HK-2 (cell line): ENCODE measurements at regions not wholly inside any gene's neighbourhood (a gene's known extent, or its start where the extent isn't known, plus 50 kb on each side); places are given as distances from the start of the nearest gene placed in this dataset.
"Not testable (repeated sequence)": the region's sequence is repeated elsewhere in the genome, so short reads cannot be mapped to it uniquely, and the experiment has no call there.

Experiments
- DNase-seq: peaks from one replicate; pipeline ENCODE4 v3.0.0-alpha.2; 2018; ENCODE audit not compliant: unreplicated experiment

DNA sequence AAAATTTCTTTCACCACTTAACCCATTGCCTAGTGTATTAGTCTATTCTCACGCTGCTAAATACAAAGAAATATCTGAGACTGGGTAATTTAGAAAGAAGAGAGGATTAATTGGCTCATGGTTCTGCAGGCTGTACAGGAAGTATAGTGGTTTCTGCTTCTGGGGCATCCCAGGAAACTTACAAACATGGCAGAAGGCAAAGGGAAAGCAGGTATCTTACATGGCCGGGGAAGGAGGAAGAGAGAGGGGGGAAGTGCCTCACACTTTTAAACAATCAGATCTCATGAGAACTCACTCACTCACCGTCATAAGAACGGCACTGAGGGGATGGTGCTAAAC, 931.4 kb upstream of the SOX9 start:
- peak; percentile 22 for DNase-seq

DNA sequence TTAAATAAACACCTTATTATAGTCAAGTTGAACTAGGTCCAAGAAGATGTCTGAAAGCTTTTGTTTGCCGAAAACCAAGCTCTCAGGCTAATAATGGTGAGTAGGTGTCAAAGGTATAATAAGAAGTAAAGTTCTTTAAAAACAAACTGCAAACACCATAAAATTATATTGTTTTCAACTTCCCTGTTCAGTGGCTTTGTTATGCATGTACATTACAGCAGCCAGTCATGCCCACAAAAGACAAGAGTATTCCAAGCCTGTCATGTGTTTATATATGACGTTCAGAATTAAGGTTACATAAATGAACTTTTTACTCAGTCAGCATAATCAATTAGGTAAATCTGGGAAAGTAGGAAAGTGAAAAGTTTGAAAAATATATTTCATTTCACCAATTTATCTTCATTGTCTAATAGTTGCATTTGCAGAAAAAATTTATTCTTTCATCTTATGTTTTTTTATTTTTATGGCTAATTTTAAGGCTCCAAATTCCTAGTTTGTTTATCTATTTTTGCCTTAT, 928.7 kb upstream of the SOX9 start:
- DNase-seq, result no peak

DNA sequence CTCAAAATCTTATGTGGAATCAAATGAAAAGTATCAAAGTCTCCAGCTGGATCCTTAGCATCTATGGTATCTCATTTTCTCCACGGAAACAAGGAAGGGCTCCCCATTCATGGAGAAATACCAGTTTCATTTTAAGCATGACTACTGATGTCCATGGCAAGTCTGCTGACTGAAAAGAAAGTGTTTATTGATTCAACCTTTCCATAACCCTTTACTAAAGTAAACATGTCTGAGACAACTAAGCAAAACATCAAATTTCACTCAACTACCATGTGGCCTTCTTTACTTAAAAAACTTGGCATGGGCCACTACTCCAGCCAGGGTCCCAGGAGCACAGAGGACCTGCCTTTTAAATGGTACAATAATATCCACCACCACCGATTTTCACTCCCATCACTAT, 928.0 kb upstream of the SOX9 start:
- no peak for DNase-seq

DNA sequence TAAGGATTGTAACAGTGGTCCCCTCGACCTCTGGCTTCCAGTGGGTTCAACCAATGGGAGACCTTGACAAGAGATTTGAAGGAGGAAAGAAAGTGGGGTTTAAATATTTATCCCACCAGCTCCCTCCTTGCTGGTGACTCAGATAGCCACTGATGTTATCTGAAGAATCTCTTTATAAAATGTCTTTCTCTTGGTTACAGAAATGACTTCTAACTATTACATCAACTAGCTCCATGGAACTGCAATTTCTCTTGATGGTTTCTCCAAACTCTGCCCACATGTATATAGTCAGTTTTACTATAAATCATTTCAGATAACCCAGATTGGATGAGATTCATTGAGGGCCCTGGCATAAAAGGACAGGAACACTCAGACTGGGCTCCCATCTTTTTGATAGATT, 920.2 kb upstream of the SOX9 start:
- no peak for DNase-seq

DNA sequence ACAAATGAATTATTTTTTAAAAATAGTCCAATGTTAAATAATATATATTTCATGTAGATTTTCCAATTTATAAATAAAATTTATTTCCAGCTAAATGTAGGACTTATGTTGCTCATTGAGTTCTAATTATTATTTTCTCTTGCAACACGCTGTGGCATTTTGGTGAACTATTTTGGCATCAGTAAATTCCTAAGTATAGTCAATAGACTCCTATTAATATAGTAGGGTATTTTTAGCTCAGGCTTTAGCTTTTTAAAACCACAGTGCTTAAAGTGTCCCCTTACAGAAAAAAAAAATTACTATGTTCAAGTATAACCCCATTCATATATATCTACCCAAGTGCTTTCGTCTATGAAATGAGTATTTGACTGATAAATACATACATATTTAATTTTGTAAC, 919.2 kb upstream of the SOX9 start:
- DNase-seq, result no peak

DNA sequence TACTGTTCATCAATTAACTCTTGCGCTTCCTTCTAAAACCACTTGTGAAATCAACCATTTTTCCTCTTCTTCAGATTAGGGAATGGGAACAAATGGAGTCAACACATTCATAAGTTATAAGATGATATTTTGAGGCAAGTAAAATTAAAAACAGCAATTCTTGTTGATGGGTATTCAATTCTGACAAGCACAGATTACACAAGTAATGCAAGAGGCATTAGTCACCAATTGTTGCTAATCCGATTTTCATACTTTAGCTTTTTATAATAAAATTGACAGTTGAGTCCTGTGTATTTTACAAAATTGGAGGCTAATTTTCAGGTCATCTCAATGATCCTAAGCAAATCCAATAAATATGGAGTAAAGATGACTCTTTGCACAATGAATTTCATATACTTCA, 918.4 kb upstream of the SOX9 start:
- no peak for DNase-seq

DNA sequence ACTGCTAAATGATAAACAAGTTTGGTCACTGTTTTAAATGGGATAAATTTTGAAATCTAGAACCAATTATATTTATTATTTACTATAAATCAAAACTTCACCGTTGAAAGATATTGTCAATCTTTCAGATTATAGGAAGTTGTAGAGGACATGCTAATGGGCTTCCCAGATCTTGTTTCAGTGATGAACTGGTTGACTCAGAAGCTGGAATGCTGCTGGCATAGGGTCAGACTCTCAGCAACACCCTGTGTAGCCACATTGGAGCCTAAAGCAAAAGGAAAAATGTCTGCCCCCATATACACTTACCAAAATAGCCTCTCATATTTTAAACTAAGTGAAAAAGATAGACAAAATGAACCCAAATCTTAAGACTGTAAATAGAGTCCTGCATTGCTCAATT, 916.9 kb upstream of the SOX9 start:
- DNase-seq, result no peak

DNA sequence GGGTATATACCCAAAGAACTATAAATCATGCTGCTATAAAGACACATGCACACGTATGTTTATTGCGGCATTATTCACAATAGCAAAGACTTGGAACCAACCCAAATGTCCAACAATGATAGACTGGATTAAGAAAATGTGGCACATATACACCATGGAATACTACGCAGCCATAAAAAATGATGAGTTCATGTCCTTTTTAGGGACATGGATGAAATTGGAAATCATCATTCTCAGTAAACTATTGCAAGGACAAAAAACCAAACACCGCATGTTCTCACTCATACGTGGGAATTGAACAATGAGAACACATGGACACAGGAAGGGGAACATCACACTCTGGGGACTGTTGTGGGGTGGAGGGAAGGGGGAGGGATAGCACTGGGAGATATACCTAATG, 914.9 kb upstream of the SOX9 start:
- DNase-seq, result not testable (repeated sequence)

DNA sequence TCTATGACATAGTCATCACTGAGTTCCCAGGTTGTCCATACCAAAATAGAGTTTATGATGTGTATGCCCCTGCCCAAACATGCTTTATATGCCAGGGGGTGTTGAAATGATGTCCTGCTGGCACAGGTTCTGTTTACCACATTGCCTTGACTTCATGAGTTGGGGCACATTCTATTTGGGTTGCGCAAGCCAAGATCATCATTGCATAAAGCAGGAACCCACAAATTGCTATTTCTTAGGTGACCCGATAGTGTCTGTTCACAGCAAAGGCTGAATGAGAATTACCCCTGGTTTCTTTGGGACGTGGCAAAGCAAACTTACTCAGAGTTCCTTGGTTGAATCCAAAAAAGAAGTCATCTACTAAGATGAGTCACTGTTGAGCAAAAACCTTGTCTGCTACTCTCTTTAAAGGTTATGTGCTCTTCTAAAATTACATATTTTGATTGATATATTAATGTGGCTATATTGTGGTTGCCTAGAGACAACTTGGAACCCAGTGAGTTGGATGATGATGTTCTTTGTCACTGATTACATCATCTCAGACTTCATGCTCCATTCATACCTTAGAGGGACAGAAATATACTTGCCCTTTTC, 912.6 kb upstream of the SOX9 start:
- no peak for DNase-seq

DNA sequence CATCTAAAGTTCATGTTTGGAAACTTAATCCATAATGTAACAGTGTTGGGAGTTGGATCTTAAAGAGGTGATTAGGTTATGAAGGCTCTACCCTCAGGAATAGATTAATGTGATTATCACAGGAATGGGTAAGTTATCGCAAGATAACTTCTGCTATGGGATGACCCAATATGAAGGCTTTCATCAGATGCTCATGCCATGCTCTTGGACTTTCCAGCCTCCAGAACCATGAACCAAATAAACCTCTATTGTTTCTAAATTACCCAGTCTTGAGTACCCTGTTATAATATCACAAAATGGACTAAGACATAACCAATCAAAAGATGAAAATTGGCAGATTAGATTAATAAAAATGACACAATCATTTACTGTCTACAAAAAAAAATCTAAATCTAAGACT, 906.9 kb upstream of the SOX9 start:
- no peak for DNase-seq

DNA sequence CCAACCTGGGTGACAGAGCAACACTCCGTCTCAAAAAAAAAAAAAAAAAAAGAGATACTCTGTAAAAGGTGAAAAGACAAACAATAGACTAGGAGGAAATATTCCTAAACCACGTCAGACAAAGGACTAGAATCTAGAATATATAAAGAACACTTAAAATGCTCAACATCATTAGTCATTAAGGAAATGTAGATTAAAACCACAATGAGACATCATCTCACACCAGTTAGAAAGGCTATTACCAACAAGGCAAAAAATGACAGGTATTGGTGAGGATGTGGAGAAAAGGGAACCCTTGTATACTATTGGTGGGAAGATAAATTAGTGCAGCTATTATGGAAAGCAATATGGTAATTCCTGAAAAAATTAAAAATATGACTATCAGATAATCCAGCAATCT, 903.1 kb upstream of the SOX9 start:
- no peak for DNase-seq

DNA sequence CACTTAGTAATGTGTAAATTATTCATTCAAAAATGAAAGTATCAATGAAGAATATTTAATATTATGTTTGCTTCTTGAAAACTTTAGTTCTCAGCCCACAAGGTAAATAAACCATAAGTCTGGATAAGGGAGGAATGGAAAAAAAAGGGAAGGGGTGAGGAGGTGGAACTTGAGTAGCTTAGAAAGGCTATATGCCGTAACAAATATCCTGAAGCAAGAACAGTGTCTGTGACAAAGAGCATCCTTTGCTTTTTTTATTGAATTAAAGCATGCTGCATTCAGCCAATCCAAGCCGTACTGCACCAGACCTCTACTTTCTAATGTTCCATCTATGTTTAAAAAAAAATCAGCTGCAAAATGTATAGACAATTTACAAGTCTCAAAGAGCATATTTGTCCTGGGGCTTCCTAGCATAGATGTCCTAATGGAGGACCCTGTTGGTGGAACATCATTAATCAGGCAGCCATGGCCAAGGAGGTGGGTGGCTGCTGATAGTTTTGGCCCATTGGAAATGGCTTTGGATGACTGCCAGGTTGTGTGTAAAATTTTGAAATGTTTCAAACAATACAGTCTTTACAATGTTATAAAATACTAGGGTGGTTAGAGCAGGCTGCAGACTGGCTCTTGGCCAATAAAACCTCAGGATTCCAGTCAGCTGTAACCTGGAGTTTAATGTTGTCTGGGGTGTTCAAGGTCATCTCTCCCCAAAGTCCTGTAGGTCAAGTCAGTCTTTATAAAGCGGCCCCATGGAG, 895.8 kb upstream of the SOX9 start:
- DNase-seq, result no peak

DNA sequence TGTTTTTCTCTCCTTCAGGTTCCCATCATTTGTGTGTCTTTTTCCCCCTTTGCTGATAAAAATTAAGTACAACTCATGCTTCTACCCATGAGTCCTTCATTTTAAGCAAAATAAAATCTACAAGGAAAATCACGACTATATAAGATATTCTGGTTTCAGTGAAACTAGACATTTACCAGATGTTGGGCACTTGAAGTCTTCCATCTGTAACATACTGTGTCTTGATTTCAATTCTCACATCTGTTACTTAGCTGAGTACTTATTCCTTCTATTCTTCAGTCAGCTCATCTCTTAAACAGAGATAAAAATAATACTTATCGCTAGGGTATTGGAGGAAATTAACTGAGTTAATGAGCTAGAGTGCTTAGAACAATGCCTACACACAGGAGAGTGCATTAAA, 893.0 kb upstream of the SOX9 start:
- DNase-seq, result no peak

DNA sequence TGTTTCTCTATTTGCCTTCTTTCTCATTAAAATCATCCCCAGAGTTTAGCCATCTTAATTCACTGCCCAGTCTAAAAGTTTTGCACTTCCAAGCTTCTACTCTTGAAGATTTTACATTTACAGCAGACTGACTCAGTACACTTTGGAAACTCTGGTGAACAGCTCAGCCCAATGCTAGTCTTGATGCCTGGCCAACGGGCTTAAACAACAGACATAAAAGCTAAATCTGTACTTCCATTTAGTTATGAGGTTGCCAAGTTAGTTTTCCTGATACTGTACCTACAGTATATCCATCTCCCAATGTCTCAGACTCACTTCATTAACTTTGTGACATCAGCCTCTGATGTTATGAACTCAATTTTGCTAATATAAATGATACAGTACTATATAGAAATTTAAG, 891.8 kb upstream of the SOX9 start:
- no peak for DNase-seq

DNA sequence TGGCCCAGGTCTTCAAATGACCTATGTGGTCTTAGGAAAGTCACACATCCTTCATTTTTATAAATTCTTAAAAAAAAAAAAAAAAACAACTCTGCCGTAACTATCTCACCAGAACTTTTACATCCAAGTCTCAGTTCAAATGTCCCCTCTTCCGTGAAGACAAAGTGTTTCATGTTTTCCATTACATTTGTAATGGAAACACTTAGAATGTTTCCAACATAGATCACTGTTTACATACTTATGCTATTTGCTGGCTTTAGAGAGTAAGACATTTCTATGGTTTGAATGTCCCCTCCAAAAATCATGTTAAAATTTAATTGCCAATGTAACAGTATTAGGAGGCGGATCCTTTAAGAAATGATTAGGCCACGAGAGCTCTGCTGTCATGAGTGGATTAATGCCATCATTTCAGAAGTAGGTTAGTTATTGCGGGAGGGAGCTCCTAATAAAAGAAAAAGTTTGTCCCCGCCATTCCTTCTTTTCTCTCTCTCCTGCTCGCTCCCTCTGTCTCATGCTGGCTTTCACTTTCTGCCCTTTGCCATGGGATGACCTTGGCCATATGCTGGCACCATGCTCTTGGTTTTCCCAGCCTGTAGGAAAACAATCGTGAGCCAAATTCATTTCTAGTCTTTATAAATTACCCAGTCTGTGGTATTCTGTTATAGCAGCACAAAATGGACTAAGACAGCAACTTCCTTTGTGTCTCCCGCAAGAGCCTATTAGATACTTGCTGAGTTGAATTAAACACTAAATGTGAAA, 887.8 kb upstream of the SOX9 start:
- no peak for DNase-seq

DNA sequence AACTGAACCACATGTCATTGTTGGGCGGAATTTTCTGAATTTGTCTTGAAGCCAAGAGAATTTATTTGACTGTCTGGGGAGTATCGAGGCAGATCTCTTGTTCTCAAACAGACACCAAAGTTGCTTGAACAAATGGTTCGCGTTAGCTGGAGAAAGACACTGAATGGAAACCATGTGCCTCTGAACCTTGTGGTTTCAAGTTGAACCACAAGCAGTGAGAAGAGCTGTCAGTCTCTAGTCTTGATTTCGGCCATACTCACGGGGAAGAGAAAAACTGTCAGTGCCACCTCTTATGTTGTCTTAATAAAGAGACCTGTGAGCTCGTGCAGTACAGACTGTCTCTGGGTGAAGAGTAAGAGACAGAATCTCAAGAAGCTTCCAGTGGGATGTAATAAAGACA, 886.5 kb upstream of the SOX9 start:
- DNase-seq, result no peak

DNA sequence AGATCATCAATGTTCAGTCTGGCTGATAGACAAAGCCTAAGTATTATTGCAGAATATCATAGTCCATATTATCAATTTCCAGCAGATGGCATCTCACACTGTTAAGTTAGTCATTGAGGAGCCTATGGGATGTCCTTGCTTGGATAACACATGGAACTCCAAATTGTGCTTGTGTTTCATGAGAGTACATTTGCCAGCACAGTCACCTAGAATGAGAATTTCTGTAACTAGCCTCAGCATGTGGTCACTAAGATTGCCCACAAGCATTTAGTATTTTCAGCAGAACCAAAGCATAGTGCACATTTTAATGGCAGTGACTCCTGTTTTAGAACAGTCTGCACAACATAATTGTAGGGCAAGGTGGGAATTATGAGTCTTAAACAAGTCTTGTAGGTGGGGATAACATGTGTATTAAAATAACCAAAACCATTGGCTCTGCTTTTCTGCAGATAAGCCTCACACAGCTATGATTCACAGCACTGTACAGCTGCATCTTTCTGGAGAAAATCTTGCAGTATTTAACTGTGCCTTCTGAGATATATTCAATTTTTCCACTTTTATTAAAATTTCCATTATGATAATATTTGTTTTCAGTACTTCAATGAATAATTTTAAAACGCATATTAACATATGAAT, 882.8 kb upstream of the SOX9 start:
- no peak for DNase-seq

DNA sequence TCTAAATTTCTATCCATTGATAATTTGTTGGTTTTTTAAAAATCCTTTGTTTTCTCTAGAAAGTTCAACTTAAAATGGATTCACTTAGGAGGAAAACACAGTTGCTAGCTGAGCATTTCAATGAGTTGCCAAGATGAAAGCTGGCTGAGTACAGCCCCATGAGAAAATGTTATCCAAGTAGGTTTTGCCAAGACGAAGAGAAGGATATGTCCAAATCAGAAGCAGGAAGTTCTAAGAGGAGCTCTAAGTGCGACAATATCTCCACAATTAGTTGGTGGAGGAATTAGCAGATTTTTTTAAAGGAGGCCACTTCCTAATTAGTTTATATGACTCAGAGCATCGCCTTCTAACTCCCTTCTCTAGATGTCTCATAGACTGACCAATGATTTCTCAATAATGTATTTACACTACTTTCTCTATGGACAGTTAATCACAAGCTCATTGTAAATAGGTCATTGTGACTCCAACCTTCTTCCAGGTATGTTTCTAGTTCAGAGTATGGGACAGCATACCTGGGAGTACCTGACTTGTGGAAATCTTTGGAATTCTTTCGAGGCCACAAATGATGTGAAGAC, 873.3 kb upstream of the SOX9 start:
- no peak for DNase-seq

DNA sequence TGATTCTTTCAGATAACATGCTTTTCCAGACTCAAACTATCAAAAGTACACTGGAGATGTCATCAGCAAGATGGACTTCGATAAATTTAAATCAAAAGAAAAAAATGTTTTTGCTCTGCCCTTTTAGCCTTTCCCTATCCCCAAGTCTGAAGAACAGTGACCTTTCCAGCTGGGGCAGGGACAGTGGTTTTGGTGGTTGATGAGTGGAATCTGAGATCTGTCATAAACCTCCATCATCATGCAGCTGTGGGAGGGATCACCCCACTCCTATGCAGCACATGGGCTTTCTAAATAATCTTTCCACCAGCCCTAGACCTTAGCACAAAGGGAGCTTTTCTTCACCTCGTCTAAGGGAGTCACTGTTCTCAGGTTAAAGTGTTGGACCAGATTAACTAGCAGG, 869.5 kb upstream of the SOX9 start:
- no peak for DNase-seq

DNA sequence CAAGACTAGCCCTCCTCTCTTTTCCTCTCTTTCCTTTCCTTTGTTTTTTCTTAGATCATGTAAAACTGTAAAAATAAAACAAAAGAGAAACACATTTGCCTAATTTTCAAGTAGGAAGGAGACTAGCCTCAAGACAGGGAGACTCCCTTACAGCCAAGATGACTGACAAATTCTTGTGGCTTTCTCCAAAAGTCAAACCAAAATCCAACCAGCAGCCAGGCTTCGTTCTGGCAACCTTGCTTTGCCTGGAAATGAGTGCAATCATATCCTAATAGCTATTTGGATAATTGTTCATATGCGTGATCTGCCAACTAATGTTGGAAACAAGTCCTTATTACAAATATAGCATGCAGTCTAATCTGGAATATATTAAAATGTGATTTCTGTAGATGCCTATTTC, 868.9 kb upstream of the SOX9 start:
- DNase-seq, result no peak

DNA sequence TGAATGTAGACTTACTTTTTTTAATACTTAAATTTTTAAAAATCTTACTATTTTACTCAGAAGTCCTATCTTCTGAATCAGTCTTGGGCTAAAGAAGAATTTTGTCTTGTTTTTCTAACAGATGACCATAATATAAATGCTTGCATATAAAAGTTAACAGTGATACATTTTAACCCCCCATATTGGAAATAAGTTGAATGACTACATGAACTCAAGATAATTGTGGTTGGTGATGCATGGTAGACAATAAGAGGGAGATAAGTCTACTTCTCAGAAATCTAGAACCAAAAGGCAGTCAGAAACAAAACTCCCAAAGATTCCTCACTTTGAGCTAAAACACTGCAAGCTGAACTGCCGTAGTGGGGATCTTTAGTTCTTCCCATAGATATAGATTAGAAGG, 868.4 kb upstream of the SOX9 start:
- DNase-seq, result no peak

DNA sequence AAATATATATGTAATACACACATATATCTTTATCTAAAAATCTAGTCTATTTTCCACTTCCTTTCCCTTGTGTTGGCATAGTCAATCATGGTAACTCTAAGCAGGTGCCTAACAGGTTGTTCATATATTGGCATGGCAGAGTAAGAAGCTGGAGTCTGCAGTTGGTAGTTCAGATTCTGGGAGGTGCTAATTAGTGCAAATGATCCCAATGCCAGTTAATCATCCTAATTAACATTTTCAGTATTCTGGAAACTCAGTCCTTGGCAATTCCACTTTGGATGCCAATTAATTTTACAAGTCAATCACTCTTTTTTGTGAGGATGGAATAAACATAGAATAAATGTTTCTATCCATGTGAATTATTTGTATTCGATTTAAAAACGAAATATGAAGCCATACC, 863.7 kb upstream of the SOX9 start:
- no peak for DNase-seq
